H1 (cell line): ENCODE measurements at regions not wholly inside any gene's neighbourhood (a gene's known extent, or its start where the extent isn't known, plus 50 kb on each side); places are given as distances from the start of the nearest gene placed in this dataset.

Source experiments
- CBX5 ChIP-seq: fragments of 300-800, 300-1000 bp; sonication (generic); IDR thresholded peaks from 2 replicates; pipeline ENCODE4 v1.7.1; 2016; ENCODE audit warnings: antibody characterized with exemption, low read length, low read depth
- CHD1 ChIP-seq: IDR thresholded peaks from 2 replicates; pipeline ENCODE4 v1.6.1; 2012; ENCODE audit warnings: low read depth, low read length, improper control_type of control experiment
- EGR1 ChIP-seq: IDR thresholded peaks from 2 replicates; pipeline ENCODE4 v1.6.1; 2011; ENCODE audit warnings: low read depth, low read length, borderline replicate concordance
- EP300 ChIP-seq, 2 experiments: IDR thresholded peaks; 1 replicate in 1 of 2; 2 replicates in 1 of 2; pipeline ENCODE4 v1.6.1; 2011 to 2012; ENCODE audit warnings: low read depth in 2 of 2, low read length in 2 of 2, mild to moderate bottlenecking in 2 of 2, borderline replicate concordance in 1 of 2, inconsistent platforms in 1 of 2, moderate library complexity in 1 of 2
- HDAC2 ChIP-seq, 2 experiments: fragments of 300-600 bp in 1 of 2; sonication (generic) in 1 of 2; IDR thresholded peaks; 2 replicates each; pipeline ENCODE4 v1.6.1; 2011 to 2012; ENCODE audit warnings: low read depth in 2 of 2, low read length in 2 of 2, mild to moderate bottlenecking in 2 of 2, moderate library complexity in 2 of 2, borderline replicate concordance in 1 of 2, inconsistent platforms in 1 of 2
- KDM5A ChIP-seq: fragments of 200-600 bp; IDR thresholded peaks from 2 replicates; pipeline ENCODE4 v1.7.1; 2012; ENCODE audit warnings: mild to moderate bottlenecking, low read length, inconsistent platforms, mixed read lengths
- NANOG ChIP-seq: IDR thresholded peaks from 2 replicates; pipeline ENCODE4 v1.6.1; 2011; ENCODE audit warnings: low read length, low read depth, mild to moderate bottlenecking, inconsistent platforms; ENCODE audit not compliant: insufficient read depth, poor library complexity, severe bottlenecking
- SAP30 ChIP-seq: fragments of 300-600 bp; sonication (generic); IDR thresholded peaks from 2 replicates; pipeline ENCODE4 v1.7.1; 2012; ENCODE audit warnings: low read length, moderate library complexity, mild to moderate bottlenecking, inconsistent platforms; ENCODE audit not compliant: insufficient read depth, insufficient replicate concordance
- SP4 ChIP-seq: IDR thresholded peaks from 2 replicates; pipeline ENCODE4 v1.6.1; 2012; ENCODE audit warnings: low read length, inconsistent platforms
- SRF ChIP-seq: IDR thresholded peaks from 2 replicates; pipeline ENCODE4 v1.6.1; 2011; ENCODE audit warnings: mild to moderate bottlenecking, low read depth, low read length, moderate library complexity
- TBP ChIP-seq: IDR thresholded peaks from 2 replicates; pipeline ENCODE4 v1.6.1; 2011; ENCODE audit warnings: low read depth, low read length, improper control_type of control experiment
- TCF12 ChIP-seq: IDR thresholded peaks from 2 replicates; pipeline ENCODE4 v1.6.1; 2011; ENCODE audit warnings: low read depth, mild to moderate bottlenecking, low read length
- TEAD4 ChIP-seq: IDR thresholded peaks from 2 replicates; pipeline ENCODE4 v1.6.1; 2012; ENCODE audit warnings: low read depth, low read length, inconsistent platforms, mixed read lengths
- YY1 ChIP-seq: IDR thresholded peaks from 2 replicates; pipeline ENCODE4 v1.6.1; 2011; ENCODE audit warnings: low read depth, mild to moderate bottlenecking, low read length
- TF ChIP-seq, protein P1 (sequence below): IDR thresholded peaks from 2 replicates; pipeline ENCODE4 v1.6.1; 2011; ENCODE audit warnings: low read length, improper control_type of control experiment

DNA sequence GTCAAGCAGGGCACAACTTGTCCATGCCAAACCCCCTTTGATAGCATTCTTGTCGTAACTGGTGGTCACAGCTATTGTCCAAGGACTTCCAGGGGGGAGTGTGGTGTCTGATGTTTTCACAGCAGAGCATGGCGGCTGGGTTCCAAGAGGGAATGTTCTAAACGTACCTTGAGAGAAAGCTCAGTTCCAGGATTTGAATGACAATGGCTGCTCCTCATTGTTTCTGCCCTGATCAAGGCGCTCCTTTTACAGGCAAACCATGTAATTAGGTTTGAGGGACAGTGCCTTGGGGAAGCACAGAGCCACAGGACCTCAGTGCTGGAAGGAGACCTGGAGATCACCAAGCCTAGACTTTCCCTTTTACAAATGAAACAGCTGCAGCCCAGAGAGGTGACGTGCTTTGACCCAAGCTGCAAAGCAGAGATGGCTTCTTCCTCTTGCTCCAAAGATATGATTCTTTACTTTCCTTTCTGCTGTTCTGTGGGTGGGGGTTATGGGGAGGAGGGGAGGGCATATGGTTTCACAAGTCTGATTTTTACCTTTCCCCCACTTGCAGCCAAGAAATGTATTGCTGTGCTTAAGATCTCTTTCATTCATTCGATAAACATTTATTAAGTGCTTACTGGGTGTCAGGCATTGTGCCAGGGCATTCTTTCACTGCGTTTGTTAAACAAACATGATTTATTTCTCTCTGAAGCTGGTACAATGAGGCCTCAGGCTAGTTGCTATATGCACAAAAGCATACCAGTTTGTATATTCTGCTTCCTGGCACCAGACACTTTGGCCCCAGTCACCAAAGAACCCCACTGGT is 172.8 kb downstream of the KTN1 start (continued):
- no peak for TF ChIP-seq NANOG
- TF ChIP-seq EGR1, result no peak
- TF ChIP-seq TCF12, result no peak
- 0 out of 4 replicates have a peak, but pooled peaks of 1 of the 2 experiments have one; percentile 3 for TF ChIP-seq HDAC2 (IDR thresholded peaks at IDR 0.05; ENCODE audit: borderline replicate concordance in 1 of 2, low read depth in 2 of 2, low read length in 2 of 2)
- no peak for TF ChIP-seq KDM5A
- no peak for TF ChIP-seq SRF
- no peak for TF ChIP-seq SP4
- no peak for TF ChIP-seq CHD1
- no peak for TF ChIP-seq SAP30
- no peak for TF ChIP-seq CBX5
- peak; percentile 63; the same call in 1 of the 2 replicates for TF ChIP-seq YY1
- no peak for TF ChIP-seq TBP
- no peak for TF ChIP-seq TEAD4
- no peak for TF ChIP-seq EP300 (IDR thresholded peaks at IDR 0.05; ENCODE audit: borderline replicate concordance in 1 of 2, low read depth in 2 of 2, low read length in 2 of 2)
- TF ChIP-seq, protein P1, sequence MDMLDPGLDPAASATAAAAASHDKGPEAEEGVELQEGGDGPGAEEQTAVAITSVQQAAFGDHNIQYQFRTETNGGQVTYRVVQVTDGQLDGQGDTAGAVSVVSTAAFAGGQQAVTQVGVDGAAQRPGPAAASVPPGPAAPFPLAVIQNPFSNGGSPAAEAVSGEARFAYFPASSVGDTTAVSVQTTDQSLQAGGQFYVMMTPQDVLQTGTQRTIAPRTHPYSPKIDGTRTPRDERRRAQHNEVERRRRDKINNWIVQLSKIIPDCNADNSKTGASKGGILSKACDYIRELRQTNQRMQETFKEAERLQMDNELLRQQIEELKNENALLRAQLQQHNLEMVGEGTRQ, result no peak
- TF ChIP-seq, all 59 proteins: peak for 4
